OCI-LY1 (cell line): ENCODE measurements at regions not wholly inside any gene's neighbourhood (a gene's known extent, or its start where the extent isn't known, plus 50 kb on each side); places are given as distances from the start of the nearest gene placed in this dataset.

Experiments used
- EZH2 ChIP-seq: fragments of 200-600 bp; sonication (generic), shearing (Covaris generic); IDR thresholded peaks from 2 replicates; pipeline ENCODE4 v1.8.0; 2017; ENCODE audit warnings: borderline replicate concordance, mixed run types, mild to moderate bottlenecking, antibody characterized with exemption, low read length, moderate library complexity, mixed read lengths
- TF ChIP-seq, protein P1 (sequence below): fragments of 200-600 bp; sonication (generic), shearing (Covaris generic); IDR thresholded peaks from 2 replicates; pipeline ENCODE4 v1.5.1; 2017; ENCODE audit warnings: mild to moderate bottlenecking, antibody characterized with exemption, low read length, moderate library complexity, mixed read lengths

DNA sequence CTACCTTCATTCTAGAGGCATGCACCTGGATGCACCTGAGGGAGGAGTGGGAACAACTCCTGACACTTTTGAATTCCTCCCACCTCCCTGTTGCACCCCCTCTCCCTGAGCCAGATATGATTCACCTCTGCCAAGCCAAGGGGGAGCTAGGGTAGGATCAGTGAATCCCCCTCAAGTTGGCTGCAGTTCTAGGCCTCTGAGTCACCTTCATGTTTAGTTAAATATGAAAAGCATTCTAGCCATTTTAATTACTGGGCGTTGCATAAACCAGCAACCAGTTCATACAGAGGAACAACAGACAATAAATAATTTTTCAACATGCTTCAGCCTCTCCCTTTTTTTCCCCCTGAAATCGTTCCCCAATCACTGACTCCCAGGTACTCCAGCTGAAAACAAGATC, 1440.2 kb downstream of the ADGRL3 start:
- TF ChIP-seq, protein P1, sequence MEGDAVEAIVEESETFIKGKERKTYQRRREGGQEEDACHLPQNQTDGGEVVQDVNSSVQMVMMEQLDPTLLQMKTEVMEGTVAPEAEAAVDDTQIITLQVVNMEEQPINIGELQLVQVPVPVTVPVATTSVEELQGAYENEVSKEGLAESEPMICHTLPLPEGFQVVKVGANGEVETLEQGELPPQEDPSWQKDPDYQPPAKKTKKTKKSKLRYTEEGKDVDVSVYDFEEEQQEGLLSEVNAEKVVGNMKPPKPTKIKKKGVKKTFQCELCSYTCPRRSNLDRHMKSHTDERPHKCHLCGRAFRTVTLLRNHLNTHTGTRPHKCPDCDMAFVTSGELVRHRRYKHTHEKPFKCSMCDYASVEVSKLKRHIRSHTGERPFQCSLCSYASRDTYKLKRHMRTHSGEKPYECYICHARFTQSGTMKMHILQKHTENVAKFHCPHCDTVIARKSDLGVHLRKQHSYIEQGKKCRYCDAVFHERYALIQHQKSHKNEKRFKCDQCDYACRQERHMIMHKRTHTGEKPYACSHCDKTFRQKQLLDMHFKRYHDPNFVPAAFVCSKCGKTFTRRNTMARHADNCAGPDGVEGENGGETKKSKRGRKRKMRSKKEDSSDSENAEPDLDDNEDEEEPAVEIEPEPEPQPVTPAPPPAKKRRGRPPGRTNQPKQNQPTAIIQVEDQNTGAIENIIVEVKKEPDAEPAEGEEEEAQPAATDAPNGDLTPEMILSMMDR = no peak
- TF ChIP-seq EZH2 = no peak
